ENCODE measurements at regions not wholly inside any gene's neighbourhood (a gene's known extent, or its start where the extent isn't known, plus 50 kb on each side); places are given as distances from the start of the nearest gene placed in this dataset.

DNA sequence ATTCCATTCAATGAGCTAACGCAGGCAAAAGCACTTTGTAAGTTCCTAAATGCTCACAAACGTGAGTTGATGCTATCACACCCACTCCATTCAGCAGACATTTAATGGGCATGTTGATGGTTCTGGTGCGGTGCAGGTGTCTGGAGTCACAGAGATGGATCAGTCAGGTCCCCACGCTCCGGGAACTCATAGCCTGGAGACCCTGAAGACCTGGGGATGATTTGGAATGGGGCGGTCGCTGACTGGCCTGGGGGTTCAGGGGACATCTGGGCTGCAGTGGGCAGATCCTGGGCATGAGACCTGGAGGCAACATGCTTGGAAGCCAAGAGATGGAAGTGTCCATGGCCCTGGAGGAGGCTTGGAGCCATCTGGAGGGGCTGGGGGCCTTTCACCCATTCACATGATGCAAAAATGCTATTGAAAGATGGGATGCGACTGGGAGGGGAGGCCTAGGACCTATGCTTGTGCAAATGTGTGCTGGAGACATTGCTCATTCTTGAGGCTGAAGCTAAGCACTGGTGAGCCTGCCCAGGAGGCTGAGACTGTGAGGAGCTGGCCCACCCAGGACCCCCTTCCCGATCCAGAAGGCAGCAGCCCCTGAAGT is 522.6 kb downstream of the GLRX3 start:
- no peak for DNase-seq (ENCODE audit: low read depth in 2 of 2)

DNA sequence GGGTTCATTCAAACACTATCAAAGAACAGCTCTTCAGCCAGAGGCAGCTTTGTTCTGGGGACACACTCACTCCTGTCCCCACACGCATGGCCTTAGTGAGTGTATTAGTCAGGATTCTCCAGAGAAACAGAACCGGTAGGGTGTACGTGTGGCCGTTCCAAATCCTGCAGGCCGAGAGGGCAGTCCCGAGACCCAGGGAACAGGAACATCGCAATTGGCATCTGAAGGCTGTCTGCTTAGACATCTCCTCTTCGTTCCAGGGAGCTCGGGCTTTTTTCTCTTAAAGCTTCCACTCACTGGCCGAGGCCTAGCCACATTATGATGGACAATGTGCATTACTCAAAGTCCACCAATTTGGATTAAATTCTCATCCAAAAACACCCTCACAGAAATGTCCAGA is 523.3 kb downstream of the GLRX3 start:
- DNase-seq (ENCODE audit: low read depth in 2 of 2): no peak

DNA sequence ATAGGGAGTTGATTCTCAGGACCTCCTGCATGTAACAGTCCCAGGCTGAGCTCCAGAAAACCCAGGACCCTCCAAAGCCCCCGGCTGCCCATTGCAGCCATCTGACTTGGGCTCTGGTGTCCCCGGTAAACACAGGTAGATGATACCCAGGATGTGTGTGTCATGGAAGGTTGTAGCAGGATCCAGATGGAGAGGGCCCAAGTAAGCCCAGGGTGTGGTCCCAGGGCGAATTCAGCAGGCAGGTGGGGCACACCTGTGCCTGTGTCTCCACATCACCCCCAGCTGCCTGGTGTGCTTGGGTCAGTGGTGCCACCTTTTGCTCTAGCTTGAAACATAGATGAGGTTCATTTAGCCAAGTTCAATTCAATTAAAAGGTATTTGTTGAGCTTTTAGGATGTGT is 524.1 kb downstream of the GLRX3 start:
- DNase-seq (ENCODE audit: low read depth in 2 of 2): no peak

DNA sequence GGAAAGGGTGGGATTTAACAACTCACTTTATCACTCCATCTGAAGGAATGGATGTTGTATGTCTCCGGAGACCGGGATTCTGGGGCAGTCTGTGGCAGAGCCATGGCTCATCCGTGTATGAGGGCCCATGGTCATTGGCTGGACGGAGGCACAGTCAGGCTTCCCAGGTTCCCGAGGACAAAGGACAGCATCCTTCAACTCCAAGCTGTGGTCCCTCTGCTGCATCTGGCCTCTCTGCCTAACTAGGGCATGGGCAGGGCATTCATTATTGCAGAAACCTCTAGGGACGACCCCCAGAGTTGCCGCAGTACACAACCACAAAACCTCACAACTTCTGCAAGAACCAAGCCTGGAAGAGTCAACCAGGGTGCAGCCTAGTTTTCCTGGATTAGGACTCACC is 525.2 kb downstream of the GLRX3 start:
- no peak for DNase-seq (ENCODE audit: low read depth in 2 of 2)

DNA sequence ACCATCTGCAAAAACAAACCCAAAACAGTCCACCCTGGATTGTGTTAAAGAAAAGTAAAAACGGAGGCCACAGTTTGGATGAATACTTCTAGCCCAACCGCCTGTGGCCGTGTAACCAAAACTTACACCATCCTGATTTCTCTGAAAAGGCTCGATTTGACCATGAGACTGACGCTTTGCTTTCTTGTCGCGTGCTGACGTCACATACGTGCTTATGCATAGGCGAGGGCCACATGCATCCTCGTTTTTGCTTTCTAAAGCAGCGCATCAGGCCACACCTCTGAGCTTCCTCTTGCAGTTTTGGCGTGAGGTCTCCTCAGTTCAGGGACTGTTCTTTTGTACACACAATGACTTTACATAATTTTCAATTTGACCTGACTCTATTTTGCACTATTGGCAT is 526.6 kb downstream of the GLRX3 start:
- no peak for DNase-seq (ENCODE audit: low read depth in 2 of 2)

DNA sequence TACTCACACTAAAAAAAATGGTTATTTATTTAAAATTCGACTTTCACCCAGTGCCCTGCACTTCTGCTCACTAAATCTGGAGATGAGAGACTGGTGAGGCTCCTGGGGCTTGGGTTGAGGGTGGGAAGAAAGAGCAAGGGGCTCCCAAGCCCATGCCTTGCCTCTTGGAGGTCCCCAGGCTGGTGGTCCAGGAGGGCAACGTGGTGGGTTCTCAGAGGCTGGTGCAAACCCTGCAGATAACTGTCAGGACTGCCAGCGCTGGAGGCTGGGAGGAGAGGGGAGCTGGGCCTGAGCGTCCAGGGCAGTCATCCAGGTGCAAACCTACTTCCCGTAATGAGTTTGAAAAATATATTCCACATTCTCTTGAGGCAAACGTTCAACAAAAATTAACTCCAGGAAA is 528.3 kb downstream of the GLRX3 start:
- DNase-seq (ENCODE audit: low read depth in 2 of 2): no peak

DNA sequence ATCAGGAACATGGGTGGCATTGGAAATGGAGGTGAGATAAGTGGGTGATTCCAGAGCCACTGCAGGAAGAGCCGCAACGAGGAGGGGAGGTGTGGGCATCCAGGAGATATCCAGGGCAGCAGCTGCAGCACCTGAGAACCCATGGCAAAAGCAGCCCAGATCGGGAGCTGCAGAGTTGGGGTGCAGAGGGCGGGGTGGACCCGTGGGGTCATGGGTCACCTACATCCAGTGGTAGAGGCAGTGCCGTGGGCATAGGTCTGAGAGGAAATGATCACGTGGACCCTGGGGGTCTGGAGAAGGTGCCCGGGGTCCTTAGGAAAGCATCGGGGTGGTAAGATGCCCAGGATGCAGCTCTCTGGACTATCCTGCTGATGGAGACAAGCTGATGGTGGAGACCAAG is 530.0 kb downstream of the GLRX3 start:
- DNase-seq (ENCODE audit: low read depth in 2 of 2): no peak

DNA sequence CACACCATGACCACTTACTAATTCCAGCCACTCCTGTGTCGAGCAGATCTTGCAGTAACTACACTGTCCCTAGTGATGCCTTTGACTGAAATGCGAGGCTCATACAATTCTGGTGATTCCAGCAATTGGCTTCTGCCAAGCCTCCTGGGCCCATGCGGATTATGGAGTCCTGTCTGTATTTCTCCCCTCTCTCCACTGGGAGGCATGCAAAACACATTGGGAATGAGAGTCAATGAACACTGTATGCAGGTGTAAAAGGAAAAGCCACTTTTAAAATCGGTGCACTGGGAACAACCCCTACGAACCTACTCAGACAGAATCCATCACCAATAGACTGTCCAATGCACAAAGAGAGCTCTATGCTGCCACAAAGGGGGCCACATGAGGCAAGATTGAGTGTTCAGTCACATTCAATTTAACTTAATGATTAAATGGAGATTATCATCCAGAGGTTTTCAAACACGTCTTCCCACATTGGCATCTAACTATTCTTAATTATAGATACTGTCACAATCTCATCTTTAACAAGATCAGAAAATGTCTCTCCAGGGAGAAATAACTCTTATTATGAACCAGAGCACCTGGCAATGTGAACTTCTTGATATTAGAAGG is 550.6 kb downstream of the GLRX3 start:
- no peak for DNase-seq (ENCODE audit: low read depth in 2 of 2)

DNA sequence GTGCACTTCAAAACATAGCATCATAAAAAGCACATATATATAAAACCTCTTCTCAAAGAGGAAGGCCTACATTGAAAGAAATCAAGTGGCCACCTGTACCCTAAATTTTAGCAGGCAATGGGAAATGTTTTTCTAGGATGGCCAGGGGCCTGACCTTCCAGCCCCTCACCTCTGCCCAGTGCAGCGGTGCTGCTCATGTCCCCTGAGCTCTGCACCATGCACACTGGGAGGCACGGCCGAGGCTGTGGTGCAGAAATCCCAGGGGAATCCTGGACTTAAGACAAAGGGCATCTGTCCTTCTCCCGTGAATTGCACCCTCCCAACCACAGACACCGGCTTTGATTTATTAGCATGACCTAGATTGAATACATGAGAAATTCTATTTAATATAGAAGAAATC is 551.4 kb downstream of the GLRX3 start:
- no peak for DNase-seq (ENCODE audit: low read depth in 2 of 2)

DNA sequence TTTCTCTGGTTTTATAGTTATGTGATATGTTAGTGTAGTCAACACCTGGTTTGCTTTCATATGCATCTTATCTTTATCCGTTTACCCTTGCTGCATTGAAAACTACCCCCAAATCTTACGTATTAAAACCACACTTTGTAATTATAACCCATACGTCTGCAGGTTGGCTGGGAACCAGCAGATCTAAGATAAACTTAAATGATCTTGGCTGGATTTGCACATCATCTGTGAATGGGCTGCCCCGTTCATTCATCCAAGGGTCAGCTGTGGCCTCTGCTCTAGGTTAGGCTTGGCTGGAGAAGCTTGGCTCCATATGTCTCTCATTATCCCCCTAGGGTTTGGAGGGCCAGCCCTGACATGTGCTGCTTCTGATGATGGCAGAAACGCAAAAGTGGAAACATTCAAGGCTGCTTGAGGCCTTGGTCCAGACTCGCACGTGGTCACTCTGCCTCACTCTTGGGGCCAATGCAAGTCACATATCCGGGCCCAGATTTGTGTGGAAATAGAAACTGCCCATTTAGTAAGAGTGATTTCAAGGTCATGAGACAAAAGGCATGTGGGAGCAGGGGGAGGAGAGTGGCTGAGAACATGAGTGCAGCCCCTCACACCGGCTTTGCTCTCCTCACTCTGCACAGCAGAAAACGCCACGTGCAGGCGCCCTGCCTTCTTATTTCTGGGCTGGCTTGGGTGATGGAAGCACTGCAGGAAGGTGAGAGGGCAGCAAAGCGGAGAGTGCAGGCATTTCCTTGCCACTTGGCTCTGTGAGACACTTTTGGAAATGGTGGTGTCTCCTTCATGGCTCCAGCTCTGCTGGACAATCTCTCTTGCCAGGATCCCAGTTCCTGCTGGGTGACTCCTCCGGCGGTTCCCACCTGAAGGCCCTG is 553.8 kb downstream of the GLRX3 start:
- DNase-seq (ENCODE audit: low read depth in 2 of 2): no peak

DNA sequence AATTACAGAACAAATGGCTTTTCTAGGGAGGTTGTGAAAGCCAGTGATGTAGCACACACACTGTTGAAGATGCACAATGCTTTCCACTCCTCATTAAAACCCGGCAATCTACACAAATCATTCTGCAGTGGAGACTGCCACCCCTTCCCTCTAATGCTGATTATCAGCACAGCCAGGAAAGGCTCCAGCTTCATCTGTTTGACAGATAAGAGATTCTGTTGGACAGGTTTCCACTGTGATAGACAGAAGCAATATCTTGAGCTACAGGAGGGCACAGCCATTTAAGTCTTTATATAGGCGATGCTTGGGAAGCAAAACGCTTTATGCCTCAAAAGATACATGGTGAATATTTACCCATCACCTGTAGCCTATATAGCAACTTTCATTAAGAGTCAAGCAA is 555.6 kb downstream of the GLRX3 start:
- DNase-seq (ENCODE audit: low read depth in 2 of 2): no peak

DNA sequence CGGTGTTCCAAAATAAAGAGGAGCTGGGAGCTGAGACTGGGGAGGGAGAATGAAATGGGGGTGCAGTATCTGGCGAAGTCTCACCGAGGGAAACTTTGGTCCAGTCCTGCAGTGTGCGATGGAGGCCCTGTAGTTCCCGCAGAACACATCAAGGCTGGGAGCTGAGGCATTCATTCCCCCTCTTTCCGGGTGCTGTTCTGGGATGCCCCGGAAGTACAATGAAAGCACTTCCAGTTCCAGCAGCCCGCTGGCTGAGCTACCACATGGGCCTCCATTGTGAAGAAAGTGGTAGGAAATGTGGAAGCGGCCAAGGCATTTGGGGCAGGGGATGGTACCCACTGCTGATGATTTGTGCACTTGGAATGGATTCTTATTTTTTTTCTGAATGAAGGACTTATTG is 560.7 kb downstream of the GLRX3 start:
- DNase-seq (ENCODE audit: low read depth in 2 of 2): no peak

DNA sequence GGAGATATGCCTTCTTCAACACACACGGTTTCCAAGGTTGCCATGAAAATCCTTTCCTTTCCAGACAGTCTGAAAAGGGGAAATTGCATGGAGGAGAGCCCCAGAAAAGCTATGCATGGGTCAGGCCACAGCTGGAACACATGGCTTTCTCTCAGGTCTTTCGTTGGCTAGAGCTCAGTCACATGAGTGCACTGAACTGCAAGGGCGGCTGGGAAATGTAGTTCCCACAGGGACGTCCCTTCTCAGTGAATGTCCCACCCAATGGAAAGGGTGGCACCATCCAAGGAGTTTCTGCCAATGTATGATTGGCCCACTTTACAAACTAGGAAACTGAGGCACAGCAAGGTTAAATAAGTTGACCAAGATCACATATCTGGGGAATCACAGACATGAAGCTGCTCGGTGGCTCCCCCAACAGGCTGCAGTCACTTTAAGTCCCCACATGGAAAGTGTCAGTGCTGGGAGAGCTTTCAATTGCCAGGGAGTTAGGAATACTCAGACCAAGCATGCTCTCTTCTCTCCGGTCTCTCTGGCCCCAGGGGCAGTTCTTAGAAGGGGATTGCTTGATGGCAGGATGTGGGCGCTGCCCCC is 571.3 kb downstream of the GLRX3 start:
- no peak for DNase-seq (ENCODE audit: low read depth in 2 of 2)

DNA sequence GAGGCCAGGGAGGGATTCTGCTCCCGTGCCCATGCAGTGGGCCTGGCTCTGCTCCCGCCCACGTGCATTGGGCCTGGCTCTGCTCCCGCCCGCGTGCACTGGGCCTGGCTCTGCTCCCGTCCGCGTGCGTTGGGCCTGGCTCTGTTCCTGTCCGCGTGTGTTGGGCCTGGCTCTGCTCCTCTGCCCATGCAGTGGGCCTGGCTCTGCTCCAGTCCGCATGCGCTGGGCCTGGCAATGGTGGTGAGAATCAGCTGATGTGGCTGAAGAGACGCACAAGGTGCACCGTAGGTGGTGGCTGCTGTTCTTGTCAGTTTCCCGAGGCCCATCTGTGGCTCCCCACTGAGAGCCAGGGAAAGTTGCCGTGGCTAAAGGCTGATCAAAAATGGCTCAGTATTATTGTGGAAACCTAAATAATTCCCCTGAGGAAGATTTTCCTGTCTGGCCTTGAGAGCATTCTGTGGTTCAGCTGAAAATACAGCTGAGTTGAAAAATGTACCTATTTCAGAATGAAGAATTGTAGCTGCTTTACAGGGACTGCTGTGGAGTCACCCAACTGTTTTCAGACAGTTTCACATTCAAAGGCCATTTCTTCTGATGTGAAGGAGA is 572.4 kb downstream of the GLRX3 start:
- no peak for DNase-seq (ENCODE audit: low read depth in 2 of 2)

DNA sequence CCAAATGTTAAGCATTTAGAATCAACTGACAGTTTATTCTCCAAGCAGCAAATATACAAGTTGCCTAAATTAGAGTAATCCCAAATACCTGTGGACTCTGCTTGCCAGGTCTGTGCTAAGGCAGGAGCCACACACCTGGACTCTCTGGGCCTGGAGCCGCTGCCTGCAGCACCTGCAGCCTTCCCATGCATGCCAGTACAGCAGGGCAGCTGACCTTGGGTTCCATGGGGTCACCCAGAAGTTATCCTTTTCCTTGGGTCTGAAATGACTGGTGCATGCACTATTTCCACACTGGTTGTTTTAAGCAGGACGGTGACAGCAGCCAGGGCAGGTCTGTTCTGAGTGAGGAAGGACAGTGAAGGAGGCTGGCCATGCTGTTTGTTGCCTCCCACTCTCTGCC is 573.2 kb downstream of the GLRX3 start:
- no peak for DNase-seq (ENCODE audit: low read depth in 2 of 2)

DNA sequence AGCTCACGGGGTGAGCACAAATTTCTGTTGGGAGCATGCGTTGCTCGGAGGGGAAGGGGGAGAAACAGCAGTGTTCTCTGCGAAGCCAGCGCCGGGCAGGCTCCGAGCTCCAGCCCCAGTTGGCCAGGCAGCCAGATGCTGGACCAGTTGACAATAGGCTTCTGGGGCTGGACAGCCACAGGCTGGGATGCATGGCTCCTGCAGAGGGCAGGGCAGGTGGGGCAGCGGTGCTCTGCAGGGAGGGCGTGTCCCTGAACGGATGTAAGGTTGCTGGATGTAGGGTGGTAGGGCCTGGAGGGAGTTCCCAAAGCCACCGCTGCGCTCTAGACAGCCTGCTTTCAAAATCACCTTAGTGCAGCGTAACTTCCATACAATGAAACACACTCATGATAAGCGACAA is 574.9 kb downstream of the GLRX3 start:
- no peak for DNase-seq (ENCODE audit: low read depth in 2 of 2)

DNA sequence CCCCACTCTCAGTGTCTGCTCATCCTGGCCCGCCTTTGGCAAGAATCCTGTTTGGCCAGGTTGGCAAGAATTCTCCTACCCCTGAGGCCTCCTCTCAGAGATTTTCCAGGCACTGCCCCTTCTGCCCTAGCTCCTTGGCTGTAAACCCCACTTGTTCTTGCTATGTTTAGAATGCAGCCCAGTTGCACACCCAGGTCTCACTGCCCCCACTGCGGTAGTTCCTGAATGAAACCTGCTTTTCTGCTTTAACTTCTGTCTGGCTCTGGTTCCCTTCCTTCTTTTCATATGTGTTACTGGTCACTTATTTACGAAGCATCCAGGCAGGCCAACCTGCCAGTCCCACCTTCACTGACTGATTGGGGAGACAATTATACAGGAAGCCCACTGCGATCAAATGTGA is 576.9 kb downstream of the GLRX3 start:
- no peak for DNase-seq (ENCODE audit: low read depth in 2 of 2)

DNA sequence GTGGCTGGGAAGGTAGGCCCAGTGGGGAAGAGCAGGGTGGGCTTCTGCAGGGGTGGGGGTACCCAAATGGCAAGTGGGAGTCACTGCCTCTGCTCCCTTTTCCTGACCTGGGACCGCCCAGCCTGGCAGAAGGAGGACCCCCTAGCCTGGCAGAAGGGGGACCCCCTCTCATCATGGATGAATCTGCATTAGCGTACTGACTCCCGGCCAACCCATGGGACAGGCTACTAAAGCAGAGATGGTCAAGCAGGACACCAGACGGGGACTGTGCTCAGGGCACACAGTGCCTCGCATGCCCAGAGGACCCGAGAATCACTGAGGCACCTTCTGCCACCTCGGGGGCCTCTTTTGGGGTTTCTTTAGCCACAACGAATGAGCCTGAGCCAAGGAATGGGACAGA is 577.5 kb downstream of the GLRX3 start:
- DNase-seq (ENCODE audit: low read depth in 2 of 2): no peak

DNA sequence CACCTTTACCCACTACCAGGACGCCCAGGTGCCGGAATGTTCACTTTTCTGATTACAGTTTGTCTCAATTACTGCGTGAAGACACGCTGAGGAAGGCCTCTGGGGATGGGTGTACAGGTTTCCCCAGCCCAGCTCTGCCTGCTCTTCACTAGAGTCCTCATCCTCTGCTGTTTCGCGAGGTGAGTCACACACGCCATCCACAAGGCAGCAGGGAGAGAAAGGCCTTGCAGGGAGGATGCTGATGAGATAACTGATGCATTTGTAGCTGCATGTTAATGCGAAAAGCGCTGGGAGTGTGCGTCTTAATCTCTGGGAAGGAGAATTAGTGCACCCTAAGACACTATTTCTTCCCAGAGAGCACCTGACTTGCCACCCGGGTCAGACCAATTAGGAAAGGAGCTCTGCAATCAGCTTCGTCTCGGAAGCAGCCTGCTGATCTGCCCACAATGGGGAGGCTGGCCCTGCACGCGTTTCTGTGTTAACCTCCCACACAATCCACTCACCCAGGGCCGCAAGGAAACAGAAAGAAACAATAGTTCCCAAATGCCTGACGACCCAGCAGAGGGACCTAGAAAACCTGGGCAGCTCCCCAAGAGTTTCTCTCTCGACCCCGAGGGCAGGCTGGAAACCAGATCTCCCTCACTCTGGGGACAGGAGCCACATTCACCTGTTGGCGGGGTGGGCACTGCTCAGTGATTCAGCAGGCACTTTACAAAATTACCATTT is 578.7 kb downstream of the GLRX3 start:
- DNase-seq (ENCODE audit: low read depth in 2 of 2): no peak

DNA sequence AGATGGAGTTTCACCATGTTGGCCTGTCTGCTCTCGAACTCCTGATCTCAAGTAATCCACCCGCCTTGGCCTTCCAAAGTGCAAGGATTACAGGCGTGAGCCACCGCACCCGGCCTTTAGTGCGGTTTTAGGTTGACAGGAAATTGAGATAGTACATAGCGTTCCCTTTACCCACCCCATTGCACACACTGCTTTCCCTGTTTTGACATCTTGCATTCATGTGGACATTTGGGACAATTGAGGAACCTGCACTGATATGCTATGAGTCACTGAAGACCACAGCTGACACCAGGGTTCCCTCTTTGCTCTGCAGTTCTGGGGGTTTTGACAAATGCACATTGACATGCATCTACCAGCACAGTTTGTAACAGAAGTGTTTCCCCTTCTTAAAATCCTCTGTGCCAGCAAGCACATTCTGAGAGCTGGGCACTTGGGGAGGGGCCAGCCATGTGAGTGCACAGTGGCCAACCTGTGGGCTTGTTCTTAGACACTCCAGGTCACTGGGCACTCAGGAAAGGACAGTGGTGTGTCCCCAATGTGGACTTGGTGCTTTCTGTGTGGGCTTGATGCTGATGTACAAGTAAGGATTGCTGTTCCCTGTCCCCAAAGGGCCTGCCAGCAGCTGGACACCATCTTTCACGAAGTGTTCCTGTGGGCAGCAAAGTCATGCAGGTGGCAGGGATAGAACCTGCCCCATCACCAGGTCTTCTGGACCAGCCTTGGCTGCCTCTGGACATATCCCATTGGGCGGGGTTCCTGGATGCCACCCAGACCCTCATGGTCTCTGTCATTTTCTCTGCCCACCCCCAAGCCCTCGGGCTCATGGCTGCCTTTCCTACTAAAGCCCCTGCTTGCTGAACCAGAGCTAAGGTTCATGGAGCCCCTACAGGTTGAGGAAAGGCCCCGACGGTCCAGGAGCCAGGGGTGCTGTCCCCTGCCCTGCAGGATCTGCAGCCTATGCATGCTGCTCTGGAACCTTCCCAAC is 579.8 kb downstream of the GLRX3 start:
- no peak for DNase-seq (ENCODE audit: low read depth in 2 of 2)
